ENCODE measurements at regions not wholly inside any gene's neighbourhood (a gene's known extent, or its start where the extent isn't known, plus 50 kb on each side); places are given as distances from the start of the nearest gene placed in this dataset.

DNA sequence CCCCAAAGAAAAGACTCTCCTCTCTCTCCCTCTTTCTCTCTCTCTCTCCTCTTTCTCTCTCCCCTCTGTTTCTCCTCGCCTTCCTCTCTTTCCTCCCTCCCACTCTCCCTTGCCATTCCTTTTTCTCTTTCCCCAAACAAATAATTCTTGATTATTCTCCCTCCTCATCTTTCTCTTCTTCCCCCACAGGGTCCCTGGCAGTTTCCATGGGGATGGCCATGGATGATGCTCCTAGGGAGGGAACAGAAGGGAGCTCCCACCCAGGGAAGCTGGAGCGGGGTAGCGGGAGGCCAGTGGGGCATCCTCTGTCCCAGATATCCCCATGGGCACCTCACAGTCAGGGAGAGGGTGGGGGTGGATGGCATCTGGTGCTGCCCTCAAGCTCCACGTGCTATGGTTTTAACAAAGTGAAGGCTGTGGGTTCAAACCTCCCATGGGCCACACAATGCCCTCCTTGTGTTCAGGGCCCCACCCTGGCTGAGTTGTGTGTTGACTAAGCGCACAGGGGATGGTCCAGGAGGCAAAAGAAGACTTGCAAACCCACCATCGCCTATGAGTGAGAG, 266.4 kb downstream of the BUD13 start:
- Histone ChIP-seq H3K9me3 (no peaks in the 10 kb centered on the region), H3K27me3 (peaks cover 0 to 35% of the 10 kb centered on the region in 2 donors), H3K27ac (no peak overlapping the region), H3K4me3 (no peak overlapping the region), H3K4me1 (no peaks in the 10 kb centered on the region), H3K36me3 (no peaks in the 10 kb centered on the region)
- no peak for DNase-seq (ENCODE audit: low spot score in 2 of 2)
- WGBS, 2 donors = 54 to 69% methylated on average over 6 of the region's 6 CpGs
- TF ChIP-seq EP300 (IDR thresholded peaks at IDR 0.05) (no peak), POLR2A (IDR thresholded peaks at IDR 0.05) (no peak)
- TF ChIP-seq, protein P1, sequence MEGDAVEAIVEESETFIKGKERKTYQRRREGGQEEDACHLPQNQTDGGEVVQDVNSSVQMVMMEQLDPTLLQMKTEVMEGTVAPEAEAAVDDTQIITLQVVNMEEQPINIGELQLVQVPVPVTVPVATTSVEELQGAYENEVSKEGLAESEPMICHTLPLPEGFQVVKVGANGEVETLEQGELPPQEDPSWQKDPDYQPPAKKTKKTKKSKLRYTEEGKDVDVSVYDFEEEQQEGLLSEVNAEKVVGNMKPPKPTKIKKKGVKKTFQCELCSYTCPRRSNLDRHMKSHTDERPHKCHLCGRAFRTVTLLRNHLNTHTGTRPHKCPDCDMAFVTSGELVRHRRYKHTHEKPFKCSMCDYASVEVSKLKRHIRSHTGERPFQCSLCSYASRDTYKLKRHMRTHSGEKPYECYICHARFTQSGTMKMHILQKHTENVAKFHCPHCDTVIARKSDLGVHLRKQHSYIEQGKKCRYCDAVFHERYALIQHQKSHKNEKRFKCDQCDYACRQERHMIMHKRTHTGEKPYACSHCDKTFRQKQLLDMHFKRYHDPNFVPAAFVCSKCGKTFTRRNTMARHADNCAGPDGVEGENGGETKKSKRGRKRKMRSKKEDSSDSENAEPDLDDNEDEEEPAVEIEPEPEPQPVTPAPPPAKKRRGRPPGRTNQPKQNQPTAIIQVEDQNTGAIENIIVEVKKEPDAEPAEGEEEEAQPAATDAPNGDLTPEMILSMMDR (IDR thresholded peaks at IDR 0.05) = no peak

DNA sequence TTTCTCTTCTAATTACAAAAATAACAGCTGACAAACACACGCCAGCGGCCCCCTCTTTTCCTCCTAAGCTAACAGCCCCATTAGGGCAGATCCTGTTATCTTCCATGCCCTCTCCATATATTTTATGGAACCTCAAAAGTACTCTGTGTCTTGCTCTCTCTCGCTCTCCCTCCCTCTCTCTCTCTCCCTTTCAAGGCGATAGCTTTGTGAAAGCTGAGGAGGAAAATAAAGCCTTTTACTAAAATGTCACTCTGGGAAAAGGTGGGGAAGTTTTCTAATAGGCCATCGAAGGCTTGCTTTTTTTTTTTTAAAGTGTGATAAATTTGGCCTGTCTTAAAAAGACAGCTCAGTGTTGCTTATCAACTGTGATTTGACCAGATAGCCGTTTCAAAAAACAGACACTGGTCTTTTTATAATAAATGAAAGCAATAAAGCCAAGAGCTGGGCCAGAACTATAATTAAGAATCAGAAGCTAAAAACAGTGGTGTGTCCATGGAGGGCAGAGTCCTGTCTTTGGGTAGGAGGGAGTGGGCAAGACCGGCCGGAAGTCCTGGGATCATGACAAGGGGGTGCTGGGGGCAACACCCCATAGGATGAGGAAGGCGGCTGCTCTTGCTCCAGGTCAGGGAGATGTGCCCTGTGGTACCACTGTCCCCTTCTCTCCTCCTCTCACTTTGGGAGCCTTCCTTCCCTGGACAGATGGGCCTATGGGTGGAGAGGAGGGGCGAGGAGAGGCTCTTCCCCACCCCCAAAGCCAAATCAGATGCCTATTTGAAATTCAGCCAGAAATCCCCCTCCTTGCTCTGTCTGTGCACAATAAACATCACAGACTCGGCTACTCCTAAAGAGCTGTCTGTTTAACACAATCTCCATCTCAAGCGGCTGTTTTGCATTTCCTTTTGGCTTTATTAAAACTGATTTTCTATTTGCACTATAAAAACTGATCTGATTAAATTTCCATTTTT, 267.2 kb downstream of the BUD13 start:
- Histone ChIP-seq H3K36me3 (no peaks in the 10 kb centered on the region), H3K27ac (no peak overlapping the region), H3K4me3 (no peak overlapping the region), H3K27me3 (peaks cover 0 to 43% of the 10 kb centered on the region in 2 donors), H3K9me3 (no peaks in the 10 kb centered on the region), H3K4me1 (peaks cover 0 to 7% (median 1%) of the 10 kb centered on the region in 4 donors)
- WGBS, 2 donors = 44 to 50% methylated on average over 12 of the region's 12 CpGs
- TF ChIP-seq, protein P1 (IDR thresholded peaks at IDR 0.05) = no peak
- TF ChIP-seq POLR2A (IDR thresholded peaks at IDR 0.05) (no peak), EP300 (IDR thresholded peaks at IDR 0.05) (no peak)
- DNase-seq (ENCODE audit: low spot score in 2 of 2) = no peak

- no peaks in the 10 kb centered on the region for H3K9me3 ChIP-seq
- no peaks in the 10 kb centered on the region for H3K36me3 ChIP-seq
- H3K4me3 ChIP-seq = no peak overlapping the region
- H3K4me1 ChIP-seq = peaks cover 0 to 12% (median 2%) of the 10 kb centered on the region in 4 donors
- H3K27ac ChIP-seq = no peak overlapping the region
- 58 to 63% methylated on average over 15 of the region's 15 CpGs for WGBS, 2 donors
- TF ChIP-seq POLR2A (IDR thresholded peaks at IDR 0.05) (no peak), EP300 (IDR thresholded peaks at IDR 0.05) (no peak)
- TF ChIP-seq, protein P1 (IDR thresholded peaks at IDR 0.05) = no peak
- H3K27me3 ChIP-seq = peaks cover 0 to 51% of the 10 kb centered on the region in 2 donors
- no peak for DNase-seq (ENCODE audit: low spot score in 2 of 2)
These were observed 268.1 kb downstream of the BUD13 start for GRCh38 chr11:116504541-116505297.

DNA sequence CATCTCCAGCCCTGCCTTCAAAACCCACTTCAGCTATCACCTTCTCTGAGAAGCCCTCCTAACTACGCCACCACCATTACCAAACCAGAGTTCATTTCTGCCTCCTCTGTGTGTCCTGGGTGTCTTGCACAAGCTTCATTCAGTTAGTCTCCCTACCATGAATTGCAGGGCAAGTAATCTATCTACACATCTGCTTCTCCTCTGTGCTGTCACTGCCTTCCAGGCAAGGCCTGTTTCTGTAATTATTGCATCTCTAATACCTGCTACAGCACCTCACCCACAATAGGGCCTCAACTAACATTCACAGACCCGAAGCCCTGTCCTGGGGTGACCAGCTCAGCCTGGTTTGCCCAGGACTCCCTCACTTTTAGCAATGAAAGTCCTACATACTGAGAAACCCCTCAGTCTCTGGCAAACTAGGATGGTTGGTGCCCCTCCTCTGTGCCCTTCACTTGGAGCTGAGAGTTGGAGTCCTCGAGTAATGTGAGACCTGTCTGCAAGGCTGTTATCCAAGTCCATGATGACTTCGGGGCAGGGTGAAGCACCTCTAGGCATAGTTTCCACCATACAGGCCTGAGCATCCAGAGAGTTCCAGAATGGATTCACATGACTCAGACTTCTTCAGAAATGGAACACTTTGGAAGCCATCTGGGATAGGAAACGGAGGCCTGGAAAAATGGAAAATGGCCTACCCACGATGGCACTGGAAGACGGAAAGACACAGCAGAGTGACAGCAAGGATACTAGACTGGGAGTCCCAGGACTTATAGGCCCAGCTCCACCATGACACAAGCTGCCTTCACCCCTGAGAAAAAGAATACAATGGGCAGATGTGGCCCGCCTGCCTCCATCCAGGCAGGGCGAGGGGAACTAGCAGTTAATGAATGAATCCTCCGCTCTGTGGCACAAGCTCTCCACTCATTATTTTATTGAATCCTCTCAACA, 269.3 kb downstream of the BUD13 start:
- Histone ChIP-seq H3K27ac (no peak overlapping the region), H3K4me3 (no peak overlapping the region), H3K4me1 (peaks cover 0 to 14% (median 2%) of the 10 kb centered on the region in 4 donors), H3K27me3 (peaks cover 0 to 64% of the 10 kb centered on the region in 2 donors), H3K36me3 (no peaks in the 10 kb centered on the region), H3K9me3 (no peaks in the 10 kb centered on the region)
- 92 to 96% methylated on average over 10 of the region's 10 CpGs for WGBS, 2 donors
- TF ChIP-seq EP300 (IDR thresholded peaks at IDR 0.05) (no peak), POLR2A (IDR thresholded peaks at IDR 0.05) (no peak)
- TF ChIP-seq, protein P1 (IDR thresholded peaks at IDR 0.05) = no peak
- DNase-seq (ENCODE audit: low spot score in 2 of 2) = no peak
